Dendritic cell treated with granulocyte-macrophage colony-stimulating factor and Interleukin-4, amounts not matched to agents 40 ng/mL and 50 ng/mL, for 4 days (primary cell): ENCODE measurements at regions not wholly inside any gene's neighbourhood (a gene's known extent, or its start where the extent isn't known, plus 50 kb on each side); places are given as distances from the start of the nearest gene placed in this dataset.
"Not testable (repeated sequence)": the region's sequence is repeated elsewhere in the genome, so short reads cannot be mapped to it uniquely, and the experiment has no call there.

Experiments used
- H3K27ac Mint-ChIP-seq: one replicate; pipeline ENCODE4 v1.8.0; 2022; ENCODE audit warnings: mild to moderate bottlenecking, mixed read lengths
- H3K27me3 Mint-ChIP-seq: one replicate; pipeline ENCODE4 v1.8.0; 2022; ENCODE audit warnings: mild to moderate bottlenecking, mixed read lengths
- H3K36me3 Mint-ChIP-seq: one replicate; pipeline ENCODE4 v1.8.0; 2022; ENCODE audit warnings: low read depth, mixed read lengths
- H3K4me1 Mint-ChIP-seq: one replicate; pipeline ENCODE4 v1.8.0; 2022; ENCODE audit warnings: low read depth, mixed read lengths
- H3K4me3 Mint-ChIP-seq: one replicate; pipeline ENCODE4 v1.8.0; 2022; ENCODE audit warnings: mild to moderate bottlenecking, moderate library complexity, mixed read lengths
- H3K9me3 Mint-ChIP-seq: one replicate; pipeline ENCODE4 v1.8.0; 2022; ENCODE audit warnings: mixed read lengths
- intact Hi-C: fragments of 100-400 bp; cut with micrococcal nuclease; formaldehyde crosslinking; loops from one replicate; pipeline ENCODE4 v1.15.0; 2022

- Mint-ChIP-seq H3K27me3 (no peaks in the 10 kb centered on the region), H3K27ac (no peak overlapping the region)
These were observed 180.9 kb downstream of the SAMD5 start for GRCh38 chr6:147689398-147689797.

GRCh38 chr6:147691446-147691845, 183.0 kb downstream of the SAMD5 start:
- Mint-ChIP-seq H3K27me3 (no peaks in the 10 kb centered on the region), H3K36me3 (no peaks in the 10 kb centered on the region), H3K9me3 (no peaks in the 10 kb centered on the region), H3K27ac (no peak overlapping the region), H3K4me3 (no peak overlapping the region), H3K4me1 (no peaks in the 10 kb centered on the region)
- intact Hi-C loops: no loop called here

More at GRCh38 chr6:147689398-147689797, 180.9 kb downstream of the SAMD5 start:
- intact Hi-C loops: no loop called here
- Mint-ChIP-seq H3K9me3 (no peaks in the 10 kb centered on the region), H3K4me1 (no peaks in the 10 kb centered on the region), H3K36me3 (no peaks in the 10 kb centered on the region), H3K4me3 (no peak overlapping the region)

GRCh38 chr6:147693181-147693580, 184.7 kb downstream of the SAMD5 start:
- intact Hi-C loops: no loop called here
- Mint-ChIP-seq H3K4me1 (no peaks in the 10 kb centered on the region), H3K36me3 (no peaks in the 10 kb centered on the region), H3K4me3 (no peak overlapping the region), H3K27me3 (no peaks in the 10 kb centered on the region), H3K9me3 (no peaks in the 10 kb centered on the region), H3K27ac (no peak overlapping the region)

- H3K4me1 Mint-ChIP-seq, H3K27ac Mint-ChIP-seq, H3K4me3 Mint-ChIP-seq, intact Hi-C loops, H3K27me3 Mint-ChIP-seq, H3K36me3 Mint-ChIP-seq, H3K9me3 Mint-ChIP-seq: not testable (repeated sequence)
These were observed 186.1 kb downstream of the SAMD5 start for GRCh38 chr6:147694556-147694955.

GRCh38 chr6:147695819-147696218, 187.3 kb downstream of the SAMD5 start:
- Mint-ChIP-seq H3K36me3 (no peaks in the 10 kb centered on the region), H3K27me3 (no peaks in the 10 kb centered on the region), H3K4me3 (no peak overlapping the region), H3K9me3 (no peaks in the 10 kb centered on the region), H3K27ac (no peak overlapping the region), H3K4me1 (no peaks in the 10 kb centered on the region)
- intact Hi-C loops: no loop called here

- no peaks in the 10 kb centered on the region for H3K4me1 Mint-ChIP-seq
- no peak overlapping the region for H3K27ac Mint-ChIP-seq
- H3K9me3 Mint-ChIP-seq: no peaks in the 10 kb centered on the region
- H3K36me3 Mint-ChIP-seq: no peaks in the 10 kb centered on the region
- intact Hi-C loops: no loop called here
- H3K27me3 Mint-ChIP-seq: no peaks in the 10 kb centered on the region
- H3K4me3 Mint-ChIP-seq: no peak overlapping the region
These were observed 190.7 kb downstream of the SAMD5 start for GRCh38 chr6:147699140-147699539.

- no peaks in the 10 kb centered on the region for H3K27me3 Mint-ChIP-seq
- no peaks in the 10 kb centered on the region for H3K9me3 Mint-ChIP-seq
- intact Hi-C loops: no loop called here
- H3K4me1 Mint-ChIP-seq: no peaks in the 10 kb centered on the region
- H3K36me3 Mint-ChIP-seq: no peaks in the 10 kb centered on the region
- H3K27ac Mint-ChIP-seq: no peak overlapping the region
- H3K4me3 Mint-ChIP-seq: no peak overlapping the region
These were observed 191.1 kb downstream of the SAMD5 start for GRCh38 chr6:147699637-147700036.

- intact Hi-C loops: no loop called here
- H3K9me3 Mint-ChIP-seq: no peaks in the 10 kb centered on the region
- no peaks in the 10 kb centered on the region for H3K27me3 Mint-ChIP-seq
- no peaks in the 10 kb centered on the region for H3K36me3 Mint-ChIP-seq
- no peaks in the 10 kb centered on the region for H3K4me1 Mint-ChIP-seq
- H3K4me3 Mint-ChIP-seq: no peak overlapping the region
- no peak overlapping the region for H3K27ac Mint-ChIP-seq
These were observed 192.1 kb downstream of the SAMD5 start for GRCh38 chr6:147700436-147701209.

GRCh38 chr6:147704691-147705090, 196.2 kb downstream of the SAMD5 start:
- H3K27me3 Mint-ChIP-seq: no peaks in the 10 kb centered on the region
- H3K9me3 Mint-ChIP-seq: no peaks in the 10 kb centered on the region
- no peaks in the 10 kb centered on the region for H3K4me1 Mint-ChIP-seq
- no peak overlapping the region for H3K27ac Mint-ChIP-seq
- H3K36me3 Mint-ChIP-seq: no peaks in the 10 kb centered on the region
- intact Hi-C loops: no loop called here
- H3K4me3 Mint-ChIP-seq: no peak overlapping the region

- intact Hi-C loops: no loop called here
- H3K27me3 Mint-ChIP-seq: no peaks in the 10 kb centered on the region
These were observed 199.0 kb downstream of the SAMD5 start for GRCh38 chr6:147707524-147707923.

GRCh38 chr6:147708170-147708569, 199.7 kb downstream of the SAMD5 start:
- no peak overlapping the region for H3K4me3 Mint-ChIP-seq
- no peaks in the 10 kb centered on the region for H3K27me3 Mint-ChIP-seq
- no peaks in the 10 kb centered on the region for H3K36me3 Mint-ChIP-seq
- intact Hi-C loops: no loop called here
- H3K4me1 Mint-ChIP-seq: no peaks in the 10 kb centered on the region
- peaks cover 15% of the 10 kb centered on the region for H3K9me3 Mint-ChIP-seq
- H3K27ac Mint-ChIP-seq: no peak overlapping the region

More at GRCh38 chr6:147707524-147707923, 199.0 kb downstream of the SAMD5 start:
- H3K4me1 Mint-ChIP-seq: no peaks in the 10 kb centered on the region
- H3K9me3 Mint-ChIP-seq: peaks cover 15% of the 10 kb centered on the region
- no peak overlapping the region for H3K4me3 Mint-ChIP-seq
- H3K27ac Mint-ChIP-seq: no peak overlapping the region
- H3K36me3 Mint-ChIP-seq: no peaks in the 10 kb centered on the region

- Mint-ChIP-seq H3K4me1 (no peaks in the 10 kb centered on the region), H3K9me3 (peaks cover 15% of the 10 kb centered on the region), H3K27ac (no peak overlapping the region), H3K27me3 (no peaks in the 10 kb centered on the region), H3K4me3 (no peak overlapping the region), H3K36me3 (no peaks in the 10 kb centered on the region)
- intact Hi-C loops: no loop called here
These were observed 201.1 kb downstream of the SAMD5 start for GRCh38 chr6:147709396-147710272.

- Mint-ChIP-seq H3K27ac (no peak overlapping the region), H3K27me3 (no peaks in the 10 kb centered on the region), H3K4me1 (no peaks in the 10 kb centered on the region), H3K36me3 (no peaks in the 10 kb centered on the region), H3K4me3 (no peak overlapping the region), H3K9me3 (peaks cover 23% of the 10 kb centered on the region)
- intact Hi-C loops: no loop called here
These were observed 202.4 kb downstream of the SAMD5 start for GRCh38 chr6:147710890-147711289.

- no peak overlapping the region for H3K27ac Mint-ChIP-seq
- H3K4me3 Mint-ChIP-seq: no peak overlapping the region
- no peaks in the 10 kb centered on the region for H3K4me1 Mint-ChIP-seq
- H3K27me3 Mint-ChIP-seq: no peaks in the 10 kb centered on the region
- intact Hi-C loops: no loop called here
- H3K36me3 Mint-ChIP-seq: no peaks in the 10 kb centered on the region
- H3K9me3 Mint-ChIP-seq: peaks cover 23% of the 10 kb centered on the region
These were observed 203.0 kb downstream of the SAMD5 start for GRCh38 chr6:147711476-147711875.
